Endodermal cell (in vitro differentiated cells): ENCODE measurements at regions not wholly inside any gene's neighbourhood (a gene's known extent, or its start where the extent isn't known, plus 50 kb on each side); places are given as distances from the start of the nearest gene placed in this dataset.

Experiments used
- DNase-seq: peaks from one replicate; pipeline ENCODE4 v3.0.0-alpha.2; 2017
- H3K27ac ChIP-seq: 2 replicates; pipeline ENCODE4 v1.5.1; 2013; ENCODE audit warnings: mild to moderate bottlenecking, low read depth, low read length, moderate library complexity
- H3K27me3 ChIP-seq: 2 replicates; pipeline ENCODE4 v1.6.1; 2013; ENCODE audit warnings: mild to moderate bottlenecking, low read length, moderate library complexity; ENCODE audit not compliant: insufficient read depth, control insufficient read depth, poor library complexity, severe bottlenecking
- H3K36me3 ChIP-seq: 2 replicates; pipeline ENCODE4 v1.7.0; 2013; ENCODE audit warnings: mild to moderate bottlenecking, low read length, moderate library complexity; ENCODE audit not compliant: control insufficient read depth, insufficient read depth
- H3K4me1 ChIP-seq: one replicate; pipeline ENCODE4 v1.7.0; 2013; ENCODE audit warnings: low read length; ENCODE audit not compliant: control insufficient read depth, insufficient read depth
- H3K4me3 ChIP-seq: 2 replicates; pipeline ENCODE4 v1.5.1; 2013; ENCODE audit warnings: mild to moderate bottlenecking, low read length, moderate library complexity
- H3K9ac ChIP-seq: 2 replicates; pipeline ENCODE4 v1.6.1; 2013; ENCODE audit warnings: mild to moderate bottlenecking, low read length, moderate library complexity; ENCODE audit not compliant: poor library complexity, severe bottlenecking; ENCODE audit errors: extremely low read depth
- H3K9me3 ChIP-seq: 2 replicates; pipeline ENCODE4 v1.6.1; 2013; ENCODE audit warnings: mild to moderate bottlenecking, low read length, moderate library complexity; ENCODE audit not compliant: control insufficient read depth
- H3K27ac Mint-ChIP-seq: 2 replicates; pipeline ENCODE4 v1.8.0; 2020; ENCODE audit warnings: mixed read lengths
- H3K27me3 Mint-ChIP-seq: 2 replicates; pipeline ENCODE4 v1.8.0; 2021; ENCODE audit warnings: mild to moderate bottlenecking, mixed read lengths; ENCODE audit not compliant: insufficient read depth
- H3K36me3 Mint-ChIP-seq: 2 replicates; pipeline ENCODE4 v1.8.0; 2020; ENCODE audit warnings: low read depth, mixed read lengths
- H3K4me1 Mint-ChIP-seq: 2 replicates; pipeline ENCODE4 v1.8.0; 2020; ENCODE audit warnings: mixed read lengths
- H3K4me3 Mint-ChIP-seq: 2 replicates; pipeline ENCODE4 v1.8.0; 2020; ENCODE audit warnings: mild to moderate bottlenecking, moderate library complexity, mixed read lengths
- H3K9me3 Mint-ChIP-seq: 2 replicates; pipeline ENCODE4 v1.8.0; 2020; ENCODE audit warnings: mild to moderate bottlenecking, mixed read lengths
- WGBS, 2 experiments: methylation state at CpG; one replicate each; pipeline versions ENCODE4 v1.1.5 to v1.1.7; 2013; ENCODE audit warnings: missing lambda C conversion rate in 2 of 2, mixed read lengths in 1 of 2; ENCODE audit not compliant: insufficient coverage in 1 of 2, insufficient read length in 1 of 2; 5-methylcytosine and 5-hydroxymethylcytosine counted together
- TF ChIP-seq, protein P1 (sequence below): fragments of 200-600 bp; sonication (generic); conservative IDR thresholded peaks from 2 replicates; pipeline ENCODE4 v1.5.0; 2021; ENCODE audit warnings: antibody characterized with exemption, mild to moderate bottlenecking

DNA sequence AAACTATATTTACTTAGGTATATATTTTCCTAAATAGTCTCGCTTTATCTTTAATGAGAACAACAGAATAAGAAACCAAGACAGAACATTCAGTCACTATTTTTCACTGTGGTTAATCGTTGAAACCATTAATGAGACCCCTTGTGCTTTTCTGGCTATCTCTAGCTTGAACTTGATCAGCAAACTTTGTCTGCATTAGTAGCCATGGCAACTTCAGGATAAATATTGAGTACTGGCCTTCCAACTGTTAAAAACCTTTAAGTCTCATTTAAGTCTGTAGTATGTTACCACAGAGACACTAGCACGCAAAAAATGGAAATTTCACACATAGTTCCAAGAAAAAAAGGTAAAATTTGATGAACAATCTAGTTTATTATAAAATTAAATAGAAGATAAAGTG, 946.0 kb downstream of the SLITRK5 start:
- Mint-ChIP-seq H3K4me3 (no peak overlapping the region), H3K36me3 (no peaks in the 10 kb centered on the region), H3K4me1 (peaks cover 3% of the 10 kb centered on the region), H3K27ac (no peak overlapping the region), H3K27me3 (no peaks in the 10 kb centered on the region), H3K9me3 (peaks cover 2% of the 10 kb centered on the region)
- WGBS, 2 experiments: 75 to 91% methylated on average over 1 to 3 of the region's 3 CpGs
- no peak overlapping the region for H3K27ac ChIP-seq
- no peak overlapping the region for H3K4me3 ChIP-seq
- no peaks in the 10 kb centered on the region for H3K27me3 ChIP-seq
- H3K4me1 ChIP-seq: no peaks in the 10 kb centered on the region
- H3K9me3 ChIP-seq: peaks cover 1% of the 10 kb centered on the region
- no peaks in the 10 kb centered on the region for H3K36me3 ChIP-seq
- DNase-seq: no peak
- no peak overlapping the region for H3K9ac ChIP-seq
- TF ChIP-seq, protein P1, sequence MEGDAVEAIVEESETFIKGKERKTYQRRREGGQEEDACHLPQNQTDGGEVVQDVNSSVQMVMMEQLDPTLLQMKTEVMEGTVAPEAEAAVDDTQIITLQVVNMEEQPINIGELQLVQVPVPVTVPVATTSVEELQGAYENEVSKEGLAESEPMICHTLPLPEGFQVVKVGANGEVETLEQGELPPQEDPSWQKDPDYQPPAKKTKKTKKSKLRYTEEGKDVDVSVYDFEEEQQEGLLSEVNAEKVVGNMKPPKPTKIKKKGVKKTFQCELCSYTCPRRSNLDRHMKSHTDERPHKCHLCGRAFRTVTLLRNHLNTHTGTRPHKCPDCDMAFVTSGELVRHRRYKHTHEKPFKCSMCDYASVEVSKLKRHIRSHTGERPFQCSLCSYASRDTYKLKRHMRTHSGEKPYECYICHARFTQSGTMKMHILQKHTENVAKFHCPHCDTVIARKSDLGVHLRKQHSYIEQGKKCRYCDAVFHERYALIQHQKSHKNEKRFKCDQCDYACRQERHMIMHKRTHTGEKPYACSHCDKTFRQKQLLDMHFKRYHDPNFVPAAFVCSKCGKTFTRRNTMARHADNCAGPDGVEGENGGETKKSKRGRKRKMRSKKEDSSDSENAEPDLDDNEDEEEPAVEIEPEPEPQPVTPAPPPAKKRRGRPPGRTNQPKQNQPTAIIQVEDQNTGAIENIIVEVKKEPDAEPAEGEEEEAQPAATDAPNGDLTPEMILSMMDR: no peak

DNA sequence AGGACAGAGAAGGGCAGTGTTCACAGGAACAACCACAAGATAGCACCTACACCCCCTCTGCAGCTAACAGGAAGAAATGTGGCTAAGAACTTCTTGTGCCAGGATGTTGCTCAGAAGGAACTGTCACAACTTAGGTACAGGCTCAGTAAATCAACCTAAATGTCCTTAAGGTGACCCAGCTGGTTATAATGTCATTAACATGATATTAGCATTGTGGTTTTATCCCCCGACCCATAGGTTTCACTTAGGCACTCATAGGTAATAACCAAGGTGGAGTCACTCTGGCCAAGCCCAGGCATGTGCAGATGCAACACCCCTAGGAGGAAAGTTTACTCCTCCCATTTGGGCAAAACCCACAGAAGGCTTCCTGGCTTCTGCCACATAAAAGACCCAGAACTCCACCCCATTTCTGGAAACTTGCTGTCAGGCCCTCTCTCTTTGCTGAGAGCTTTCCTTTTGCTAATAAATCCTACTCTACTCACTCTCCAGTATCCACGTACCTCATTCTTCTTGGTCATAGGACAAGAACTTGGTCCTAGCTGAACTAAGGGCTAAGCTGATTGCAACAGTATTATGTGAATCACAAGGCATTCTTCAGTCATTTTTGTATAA, 951.3 kb downstream of the SLITRK5 start:
- H3K4me1 ChIP-seq: no peaks in the 10 kb centered on the region
- H3K9ac ChIP-seq: no peak overlapping the region
- H3K27me3 Mint-ChIP-seq: no peaks in the 10 kb centered on the region
- TF ChIP-seq, protein P1: no peak
- DNase-seq: no peak
- 95% methylated on average over 2 of the region's 2 CpGs; no CpG with 5 or more reads in 1 of the 2 experiments for WGBS, 2 experiments
- no peak overlapping the region for H3K4me3 ChIP-seq
- peaks cover 15% of the 10 kb centered on the region for H3K9me3 ChIP-seq
- H3K9me3 Mint-ChIP-seq: peaks cover 5% of the 10 kb centered on the region
- no peak overlapping the region for H3K27ac ChIP-seq
- no peaks in the 10 kb centered on the region for H3K36me3 Mint-ChIP-seq
- no peaks in the 10 kb centered on the region for H3K36me3 ChIP-seq
- no peak overlapping the region for H3K27ac Mint-ChIP-seq
- no peak overlapping the region for H3K4me3 Mint-ChIP-seq
- no peaks in the 10 kb centered on the region for H3K27me3 ChIP-seq
- no peaks in the 10 kb centered on the region for H3K4me1 Mint-ChIP-seq

DNA sequence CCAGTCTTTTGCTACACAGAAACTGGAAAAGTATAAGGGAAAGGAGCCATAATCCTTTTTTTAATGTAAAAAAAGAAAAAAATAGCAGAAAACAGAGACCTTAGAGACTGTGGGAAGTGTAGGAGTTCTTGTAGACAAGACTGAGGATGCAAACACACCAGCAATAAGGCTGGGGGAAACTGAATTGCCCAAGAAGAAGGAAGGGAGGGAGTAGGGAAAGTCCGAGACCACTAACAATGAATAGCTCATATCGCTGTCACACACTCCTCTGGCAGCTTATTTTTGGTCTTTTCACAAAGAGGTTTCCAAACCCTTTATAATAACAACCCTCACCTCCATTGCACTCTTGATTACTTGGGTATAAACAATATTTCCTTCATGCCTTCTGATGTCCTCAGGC, 952.0 kb downstream of the SLITRK5 start:
- Histone ChIP-seq H3K36me3 (no peaks in the 10 kb centered on the region), H3K9me3 (peaks cover 15% of the 10 kb centered on the region), H3K27ac (no peak overlapping the region), H3K27me3 (no peaks in the 10 kb centered on the region), H3K4me1 (no peaks in the 10 kb centered on the region), H3K9ac (no peak overlapping the region), H3K4me3 (no peak overlapping the region)
- Mint-ChIP-seq H3K4me3 (no peak overlapping the region), H3K9me3 (peaks cover 5% of the 10 kb centered on the region), H3K27me3 (no peaks in the 10 kb centered on the region), H3K27ac (no peak overlapping the region), H3K4me1 (no peaks in the 10 kb centered on the region), H3K36me3 (no peaks in the 10 kb centered on the region)
- 87% methylated on average over 2 of the region's 2 CpGs; no CpG with 5 or more reads in 1 of the 2 experiments for whole genome bisulfite sequencing, 2 experiments
- DNase-seq: no peak
- TF ChIP-seq, protein P1: no peak
